T-helper 1 cell treated with Interleukin-12 subunit alpha and Interleukin-12 subunit beta and Interleukin-4 antibody, amounts not matched to agents 30 μg/mL and 1 μg/mL, for 36 hours (primary cell): ENCODE measurements at regions not wholly inside any gene's neighbourhood (a gene's known extent, or its start where the extent isn't known, plus 50 kb on each side); places are given as distances from the start of the nearest gene placed in this dataset.

Source experiments
- H3K27ac Mint-ChIP-seq: one replicate; pipeline ENCODE4 v1.8.0; 2021; ENCODE audit warnings: mild to moderate bottlenecking, mixed read lengths
- H3K27me3 Mint-ChIP-seq: one replicate; pipeline ENCODE4 v1.8.0; 2021; ENCODE audit warnings: low read depth, mixed read lengths
- H3K36me3 Mint-ChIP-seq: one replicate; pipeline ENCODE4 v1.8.0; 2021; ENCODE audit warnings: low read depth, mixed read lengths
- H3K4me1 Mint-ChIP-seq: one replicate; pipeline ENCODE4 v1.8.0; 2021; ENCODE audit warnings: low read depth, mixed read lengths
- H3K4me3 Mint-ChIP-seq: one replicate; pipeline ENCODE4 v1.8.0; 2021; ENCODE audit warnings: mild to moderate bottlenecking, moderate library complexity, mixed read lengths
- H3K9me3 Mint-ChIP-seq: one replicate; pipeline ENCODE4 v1.8.0; 2021; ENCODE audit warnings: mixed read lengths

DNA sequence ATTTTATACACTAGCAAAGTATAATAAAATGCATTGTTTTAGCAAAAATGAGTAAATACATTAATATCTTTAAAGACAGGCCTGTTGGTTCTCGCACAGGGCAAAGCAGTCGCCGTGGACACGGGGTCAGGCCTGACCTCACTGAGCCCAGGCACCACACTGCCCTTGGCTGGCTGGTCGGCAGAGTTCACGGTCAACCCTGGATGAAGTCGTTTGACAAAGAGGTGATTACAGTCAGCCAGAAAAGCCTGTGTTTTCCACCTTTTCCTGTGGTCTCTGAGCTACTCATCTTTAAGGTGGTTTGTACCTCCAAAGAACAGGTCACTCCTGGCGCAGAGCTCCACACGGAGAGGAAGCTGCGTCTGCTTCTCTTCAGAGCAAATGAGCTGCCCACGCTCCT is 191.5 kb downstream of the DLL1 start:
- H3K4me3 Mint-ChIP-seq = no peak overlapping the region

DNA sequence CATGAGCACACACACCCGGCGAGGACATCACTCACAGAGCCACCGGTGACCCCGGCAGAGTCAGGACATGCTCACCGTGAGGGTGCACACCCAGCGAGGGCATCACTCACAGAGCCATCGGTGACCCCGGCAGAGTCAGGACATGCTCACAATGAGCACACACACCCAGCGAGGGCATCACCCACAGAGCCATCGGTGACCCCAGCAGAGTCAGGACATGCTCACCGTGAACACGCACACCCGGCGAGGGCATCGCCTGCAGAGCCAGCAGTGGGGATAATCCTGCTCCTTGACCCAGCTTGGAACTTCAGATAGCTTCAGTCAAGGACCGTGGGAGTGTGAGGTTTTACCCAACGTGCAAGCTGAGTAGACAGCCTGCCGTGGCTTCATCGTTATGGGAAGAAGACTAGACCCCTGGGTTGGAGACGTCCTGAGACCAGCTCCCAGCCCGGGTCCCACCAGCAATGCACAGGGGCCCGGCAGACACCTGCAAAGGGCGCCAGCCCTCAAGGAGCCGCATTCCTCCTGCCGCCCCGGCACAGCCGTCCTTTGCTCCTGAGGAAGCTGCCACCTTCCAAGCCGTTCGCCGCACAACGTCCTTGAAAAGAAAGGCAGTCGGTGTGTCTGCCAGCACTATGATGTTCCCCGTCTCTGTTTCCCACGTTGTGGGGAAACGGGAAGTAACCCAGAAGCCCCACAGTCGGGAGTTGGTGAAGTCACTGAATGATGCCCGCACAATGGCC is 192.3 kb downstream of the DLL1 start:
- H3K4me1 Mint-ChIP-seq = no peaks in the 10 kb centered on the region
- H3K27me3 Mint-ChIP-seq = peaks cover 10% of the 10 kb centered on the region
- H3K36me3 Mint-ChIP-seq = no peaks in the 10 kb centered on the region
- H3K9me3 Mint-ChIP-seq = peaks cover 16% of the 10 kb centered on the region
- no peak overlapping the region for H3K27ac Mint-ChIP-seq
- H3K4me3 Mint-ChIP-seq = no peak overlapping the region

More for the DNA sequence above, 191.5 kb downstream of the DLL1 start:
- Mint-ChIP-seq H3K9me3 (peaks cover 16% of the 10 kb centered on the region), H3K36me3 (no peaks in the 10 kb centered on the region), H3K27me3 (peaks cover 10% of the 10 kb centered on the region), H3K4me1 (no peaks in the 10 kb centered on the region), H3K27ac (no peak overlapping the region)

DNA sequence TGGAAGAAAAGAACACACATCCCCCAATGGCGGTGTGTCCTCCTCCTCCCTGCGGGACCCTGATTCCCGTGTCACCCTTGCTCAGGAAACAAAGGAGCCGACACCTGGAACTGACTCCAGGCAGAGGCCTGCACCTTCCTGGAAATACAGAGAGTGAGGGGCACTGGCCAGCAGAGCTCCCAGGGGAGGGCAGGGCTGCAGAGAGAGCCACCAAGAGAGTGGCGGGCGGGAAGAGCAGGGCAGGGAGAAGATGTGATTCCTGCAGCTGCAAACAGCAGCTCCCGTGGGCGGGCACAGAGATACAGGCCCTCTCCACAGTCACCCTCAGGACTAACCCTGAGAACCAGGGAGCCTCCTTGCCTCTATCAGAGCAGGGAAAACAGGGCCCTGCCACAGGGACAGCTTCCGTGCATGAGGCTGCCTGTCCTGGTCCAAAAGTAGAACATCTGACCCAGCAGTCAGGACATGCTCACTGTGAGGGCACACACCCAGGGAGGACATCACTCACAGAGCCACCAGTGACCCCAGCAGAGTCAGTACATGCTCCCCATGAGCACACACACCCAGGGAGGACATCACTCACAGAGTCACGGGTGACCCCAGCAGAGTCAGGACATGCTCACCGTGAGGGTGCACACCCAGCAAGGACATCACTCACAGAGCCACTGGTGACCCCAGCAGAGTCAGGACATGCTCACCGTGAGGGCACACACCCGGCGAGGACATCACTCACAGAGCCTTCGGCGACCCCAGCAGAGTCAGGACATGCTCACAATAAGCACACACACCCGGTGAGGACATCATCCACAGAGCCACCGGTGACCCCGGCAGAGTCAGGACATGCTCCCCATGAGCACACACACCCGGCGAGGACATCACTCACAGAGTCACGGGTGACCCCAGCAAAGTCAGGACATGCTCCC is 193.1 kb downstream of the DLL1 start:
- Mint-ChIP-seq H3K4me3 (no peak overlapping the region), H3K27ac (peak overlapping the region; percentile 19), H3K9me3 (peaks cover 16% of the 10 kb centered on the region), H3K4me1 (no peaks in the 10 kb centered on the region), H3K27me3 (peaks cover 10% of the 10 kb centered on the region), H3K36me3 (no peaks in the 10 kb centered on the region)

DNA sequence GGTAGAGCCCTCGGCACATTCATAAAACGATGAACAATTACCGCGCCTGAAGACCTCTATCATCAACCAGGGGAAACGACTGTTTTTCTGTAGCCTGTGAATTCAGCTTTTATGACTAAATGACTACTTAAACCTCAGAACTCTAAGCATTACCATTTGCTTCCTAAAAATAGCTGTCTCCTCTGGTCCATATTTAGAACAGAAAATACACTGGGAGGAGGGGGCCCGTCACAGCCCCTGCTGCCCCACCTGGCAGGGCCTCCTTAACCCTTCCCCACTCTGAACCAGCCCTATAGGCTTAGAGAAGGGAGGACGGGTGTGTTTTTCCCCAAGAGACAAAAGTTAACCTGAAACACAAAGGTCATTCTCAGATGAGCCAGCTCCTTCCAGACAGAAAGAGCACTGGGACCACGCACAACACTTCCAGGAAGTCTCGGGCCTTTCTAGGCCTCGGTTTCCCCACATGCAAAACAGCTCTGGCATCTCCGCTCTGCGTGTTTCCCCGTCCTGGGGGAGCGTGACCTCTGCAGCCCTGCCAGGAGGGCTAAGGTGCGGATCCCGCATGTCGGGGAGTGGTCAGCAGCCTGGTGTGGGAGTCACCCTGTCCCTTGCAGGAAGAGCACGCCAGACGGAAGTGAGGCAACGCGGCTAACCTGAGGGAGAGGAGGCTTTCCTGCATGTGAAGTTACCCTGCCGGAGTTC is 193.9 kb downstream of the DLL1 start:
- Mint-ChIP-seq H3K4me1 (no peaks in the 10 kb centered on the region), H3K9me3 (peaks cover 16% of the 10 kb centered on the region), H3K4me3 (no peak overlapping the region), H3K36me3 (no peaks in the 10 kb centered on the region), H3K27ac (no peak overlapping the region), H3K27me3 (peaks cover 10% of the 10 kb centered on the region)

DNA sequence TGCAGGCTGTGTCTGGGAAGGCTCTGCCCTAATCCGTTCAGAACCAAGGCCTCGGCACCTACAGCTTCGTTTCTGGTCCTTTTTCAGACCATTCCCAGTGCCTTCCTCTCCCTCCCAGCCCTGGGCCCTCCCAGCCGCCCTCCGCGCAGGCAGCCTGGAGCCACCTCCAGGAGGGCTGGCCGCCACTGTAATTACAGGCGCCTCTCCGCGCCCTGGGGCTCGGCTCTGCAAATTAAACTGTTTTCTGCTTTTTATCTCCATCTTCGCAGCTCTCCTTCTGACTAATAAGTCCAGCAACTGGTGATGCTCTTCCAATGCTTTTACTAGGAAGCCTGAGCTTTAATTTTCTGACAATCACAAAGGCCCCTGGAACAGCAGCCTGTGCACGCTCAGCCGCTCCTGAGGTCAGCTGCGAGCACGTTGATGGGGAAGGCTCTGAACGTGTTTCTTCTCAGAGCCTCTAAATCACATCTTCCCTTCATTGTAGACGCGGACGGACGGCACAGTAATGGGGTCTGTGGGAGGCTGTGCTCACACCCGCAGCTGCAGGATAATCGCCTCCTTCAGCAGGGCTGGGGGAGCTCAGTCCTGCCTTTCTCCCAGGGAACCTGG is 194.6 kb downstream of the DLL1 start:
- H3K4me1 Mint-ChIP-seq = no peaks in the 10 kb centered on the region
- peaks cover 16% of the 10 kb centered on the region for H3K9me3 Mint-ChIP-seq
- peaks cover 10% of the 10 kb centered on the region for H3K27me3 Mint-ChIP-seq
- H3K4me3 Mint-ChIP-seq = no peak overlapping the region
- no peak overlapping the region for H3K27ac Mint-ChIP-seq
- no peaks in the 10 kb centered on the region for H3K36me3 Mint-ChIP-seq

DNA sequence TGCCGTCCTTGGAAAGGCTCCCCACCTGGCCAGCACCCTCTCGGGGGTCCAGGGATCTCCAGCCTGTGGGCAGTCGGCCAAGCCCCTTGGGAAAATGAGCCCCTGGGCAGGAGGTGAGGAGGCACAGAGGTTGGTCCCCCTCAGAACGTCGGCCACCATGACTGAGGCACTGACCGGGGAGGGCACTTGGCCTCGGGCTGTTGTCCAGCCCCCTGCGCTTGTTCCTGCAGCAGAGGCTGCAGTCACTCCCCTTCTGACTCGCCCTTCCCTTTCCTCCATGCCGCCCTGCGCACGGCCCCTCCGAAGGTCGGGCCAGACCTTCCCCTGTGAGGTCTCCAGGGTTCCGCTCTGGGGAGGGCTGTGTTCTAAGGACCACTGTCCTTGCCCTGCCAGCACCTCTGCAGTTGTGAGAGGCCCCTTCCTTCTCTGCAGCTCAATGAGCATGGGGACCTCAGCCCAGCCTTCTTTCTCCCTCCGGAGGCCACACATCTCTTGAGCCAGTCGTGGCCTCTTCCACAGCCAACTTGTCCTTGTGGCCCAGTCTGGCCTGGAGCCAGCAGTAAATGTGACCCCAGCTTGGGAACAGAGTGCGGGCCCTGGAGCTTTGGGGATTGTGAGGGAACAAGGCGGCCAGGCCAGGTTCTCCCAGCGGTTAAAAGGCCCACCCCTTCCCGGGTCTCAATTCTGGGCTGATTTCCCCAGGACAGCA is 195.5 kb downstream of the DLL1 start:
- Mint-ChIP-seq H3K9me3 (peaks cover 7% of the 10 kb centered on the region), H3K4me3 (no peak overlapping the region), H3K4me1 (peaks cover 4% of the 10 kb centered on the region), H3K27ac (no peak overlapping the region), H3K36me3 (no peaks in the 10 kb centered on the region), H3K27me3 (peaks cover 10% of the 10 kb centered on the region)

DNA sequence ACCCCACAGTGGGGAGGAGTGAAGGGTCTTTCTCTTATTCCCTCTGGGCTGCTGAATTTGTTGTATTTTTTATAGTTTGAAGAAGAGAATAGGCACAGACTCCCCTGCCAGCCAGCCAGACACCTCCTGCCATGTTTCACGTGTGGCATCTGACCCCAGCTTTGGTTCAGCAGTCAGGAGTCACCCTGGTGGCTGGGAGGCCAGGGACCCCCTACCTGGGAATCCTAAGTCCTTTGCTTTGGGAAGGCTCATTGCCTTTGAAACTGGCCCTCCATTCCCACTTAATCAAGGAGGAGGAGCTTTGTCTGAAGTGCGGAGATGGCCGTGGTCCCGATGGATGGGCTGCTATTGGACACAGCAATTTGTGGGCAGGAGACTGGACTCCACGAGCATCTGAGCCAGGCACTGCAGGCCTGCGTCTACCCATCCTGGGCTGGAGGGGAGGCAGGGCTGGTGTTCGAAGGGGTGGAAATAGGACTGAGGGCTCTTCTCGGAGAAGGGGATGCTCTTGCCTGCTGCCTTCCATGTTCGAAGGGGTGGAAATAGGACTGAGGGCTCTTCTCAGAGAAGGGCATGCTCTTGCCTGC is 196.1 kb downstream of the DLL1 start:
- Mint-ChIP-seq H3K4me3 (no peak overlapping the region), H3K27me3 (peaks cover 7% of the 10 kb centered on the region), H3K36me3 (no peaks in the 10 kb centered on the region), H3K4me1 (peaks cover 10% of the 10 kb centered on the region), H3K27ac (no peak overlapping the region), H3K9me3 (peaks cover 2% of the 10 kb centered on the region)

DNA sequence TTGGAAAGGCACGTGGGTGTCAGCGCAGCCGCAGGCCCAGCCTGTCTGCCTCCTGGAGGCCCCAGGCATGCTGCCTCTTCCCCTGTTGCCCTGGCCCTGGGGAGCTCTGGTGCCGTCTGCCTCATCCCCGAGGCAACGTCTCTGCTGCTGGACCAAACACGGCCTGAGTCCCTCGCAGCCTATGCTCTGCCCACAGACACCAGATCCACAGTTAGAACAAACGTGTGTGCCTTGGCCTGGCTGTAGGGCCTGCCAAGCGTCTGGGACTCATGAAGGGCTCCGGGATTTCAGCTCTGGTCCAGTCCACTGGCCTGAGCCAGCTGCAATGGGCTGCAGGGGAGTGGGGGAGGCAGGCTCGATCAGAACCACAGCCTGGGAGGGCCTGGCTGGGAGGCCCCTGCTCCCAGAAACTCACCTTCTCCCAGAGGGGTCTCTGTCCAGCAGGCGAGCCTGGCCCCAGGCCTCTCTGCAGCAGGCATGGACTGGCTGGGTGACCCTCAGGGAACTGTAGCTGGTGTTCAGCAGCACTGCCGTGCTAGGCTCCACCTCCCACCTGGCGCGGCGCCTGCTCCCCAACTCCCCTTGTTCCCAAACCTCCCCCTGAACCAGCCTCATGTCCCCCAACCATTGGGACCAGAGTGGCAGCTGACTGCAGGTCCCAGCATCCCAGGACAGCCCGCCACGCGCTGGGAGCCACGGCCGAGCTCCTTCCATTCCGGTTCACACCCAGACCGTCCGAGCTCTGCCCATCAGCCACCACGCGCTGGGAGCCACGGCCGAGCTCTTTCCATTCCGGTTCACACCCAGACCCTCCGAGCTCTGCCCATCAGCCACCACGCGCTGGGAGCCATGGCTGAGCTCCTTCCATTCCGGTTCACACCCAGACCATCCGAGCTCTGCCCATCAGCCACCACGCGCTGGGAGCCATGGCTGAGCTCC is 197.0 kb downstream of the DLL1 start:
- H3K9me3 Mint-ChIP-seq = no peaks in the 10 kb centered on the region
- H3K27me3 Mint-ChIP-seq = peaks cover 4% of the 10 kb centered on the region
- H3K36me3 Mint-ChIP-seq = no peaks in the 10 kb centered on the region
- no peak overlapping the region for H3K27ac Mint-ChIP-seq
- peaks cover 18% of the 10 kb centered on the region for H3K4me1 Mint-ChIP-seq
- H3K4me3 Mint-ChIP-seq = no peak overlapping the region

DNA sequence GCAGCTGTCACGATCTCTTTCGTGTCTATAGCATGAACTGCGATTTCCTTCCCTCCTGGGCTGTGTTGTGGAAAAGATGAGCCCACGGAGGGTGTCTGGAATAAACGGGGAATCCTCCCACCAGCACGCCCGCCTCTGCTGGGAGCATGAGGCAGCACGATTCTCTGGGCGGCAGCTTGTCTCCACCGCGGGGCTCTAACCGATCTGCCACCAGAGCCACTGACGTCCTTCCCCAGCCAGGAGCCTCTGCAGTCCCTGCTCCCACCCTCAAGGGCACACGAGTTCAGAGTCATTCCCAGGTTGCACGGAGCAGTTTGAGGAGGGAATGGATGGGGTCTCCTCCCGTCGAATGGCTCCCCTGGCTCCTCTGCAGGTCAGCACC is 197.6 kb downstream of the DLL1 start:
- Mint-ChIP-seq H3K9me3 (no peaks in the 10 kb centered on the region), H3K4me3 (no peak overlapping the region), H3K4me1 (peaks cover 22% of the 10 kb centered on the region), H3K36me3 (no peaks in the 10 kb centered on the region), H3K27me3 (peaks cover 4% of the 10 kb centered on the region), H3K27ac (no peak overlapping the region)

DNA sequence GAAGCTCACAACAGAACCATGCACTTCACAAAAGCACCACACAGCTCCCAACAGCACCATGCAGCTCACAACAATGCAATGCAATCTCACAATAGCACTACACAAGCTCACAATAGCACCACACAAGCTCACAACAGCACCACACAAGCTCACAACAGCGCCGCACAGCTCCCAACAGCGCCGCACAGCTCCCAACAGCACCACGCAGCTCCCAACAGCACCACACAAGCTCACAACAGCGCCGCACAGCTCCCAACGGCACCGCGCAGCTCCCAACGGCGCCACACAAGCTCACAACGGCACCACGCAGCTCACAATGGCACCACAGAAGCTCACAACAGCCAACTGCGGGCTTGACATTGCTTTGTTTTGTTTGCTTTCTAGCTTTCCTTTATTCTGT is 198.1 kb downstream of the DLL1 start:
- Mint-ChIP-seq H3K27ac (no peak overlapping the region), H3K4me1 (peaks cover 25% of the 10 kb centered on the region), H3K27me3 (peaks cover 4% of the 10 kb centered on the region), H3K9me3 (no peaks in the 10 kb centered on the region), H3K4me3 (no peak overlapping the region), H3K36me3 (no peaks in the 10 kb centered on the region)

DNA sequence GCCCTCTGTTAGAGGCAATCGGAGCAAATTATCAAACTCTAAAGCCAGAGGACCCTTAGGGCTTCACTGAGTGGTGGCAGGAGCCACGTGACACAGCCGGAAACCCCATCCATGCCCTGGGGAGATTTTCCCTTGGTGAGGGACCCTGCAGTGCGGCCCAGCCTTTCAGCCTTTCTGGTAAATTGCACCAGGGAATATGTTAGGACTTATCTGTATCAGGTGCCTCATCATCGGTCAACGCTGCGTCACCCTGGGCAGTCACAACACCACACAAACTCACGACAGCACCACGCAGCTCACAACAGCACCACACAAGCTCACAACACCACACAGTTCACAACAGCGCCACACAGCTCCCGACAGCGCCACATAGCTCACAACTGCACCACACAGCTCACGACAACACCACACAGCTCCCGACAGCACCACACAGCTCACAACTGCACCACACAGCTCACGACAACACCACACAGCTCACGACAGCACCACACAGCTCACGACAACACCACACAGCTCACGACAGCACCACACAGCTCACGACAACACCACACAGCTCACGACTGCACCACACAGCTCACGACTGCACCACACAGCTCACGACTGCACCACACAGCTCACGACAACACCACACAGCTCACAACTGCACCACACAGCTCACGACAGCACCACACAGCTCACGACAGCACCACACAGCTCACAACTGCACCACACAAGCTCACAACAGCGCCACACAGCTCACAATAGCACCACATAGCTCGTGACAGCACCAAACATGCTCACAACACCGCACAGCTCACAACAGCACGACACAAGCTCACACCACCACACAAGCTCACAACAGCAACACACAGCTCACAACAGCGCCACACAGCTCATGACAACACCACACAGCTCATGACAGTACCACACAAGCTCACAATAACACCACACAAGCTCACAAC is 199.0 kb downstream of the DLL1 start:
- Mint-ChIP-seq H3K27ac (no peak overlapping the region), H3K4me3 (no peak overlapping the region), H3K9me3 (no peaks in the 10 kb centered on the region), H3K36me3 (no peaks in the 10 kb centered on the region), H3K4me1 (peaks cover 25% of the 10 kb centered on the region), H3K27me3 (peaks cover 4% of the 10 kb centered on the region)

DNA sequence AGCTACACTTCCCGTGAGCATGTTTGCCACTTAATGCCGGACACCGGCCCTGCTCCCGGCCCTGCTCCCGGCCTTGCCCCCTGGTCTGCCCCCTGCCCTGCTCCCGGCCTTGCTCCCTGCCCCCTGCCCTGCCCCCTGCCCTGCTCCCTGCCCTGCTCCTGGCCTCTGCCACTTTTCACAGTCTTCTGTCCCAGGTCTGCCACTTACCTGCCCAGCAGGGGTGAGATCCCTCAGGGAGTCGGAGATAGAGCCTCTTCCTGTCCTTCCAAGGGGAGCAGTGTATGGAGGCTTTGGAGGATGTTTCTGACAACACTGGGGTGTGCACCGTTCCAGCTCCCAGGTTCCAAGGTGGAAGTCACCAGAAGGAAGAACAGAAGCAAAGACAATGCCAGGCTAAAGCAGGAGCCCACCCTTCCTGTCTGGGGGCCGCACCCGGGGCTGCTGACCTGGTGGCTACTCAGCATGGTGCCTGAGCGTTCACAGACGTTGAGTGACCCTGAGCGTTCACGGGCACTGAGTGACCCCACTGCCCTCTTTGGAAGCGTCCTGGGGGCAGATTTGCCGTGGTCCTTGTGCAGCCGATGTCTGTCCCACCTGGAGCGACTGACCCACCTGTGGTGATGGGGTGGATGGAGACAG is 199.8 kb downstream of the DLL1 start:
- Mint-ChIP-seq H3K4me3 (no peak overlapping the region), H3K9me3 (no peaks in the 10 kb centered on the region)

More for the DNA sequence above, 199.8 kb downstream of the DLL1 start:
- peaks cover 28% of the 10 kb centered on the region for H3K4me1 Mint-ChIP-seq
- no peaks in the 10 kb centered on the region for H3K36me3 Mint-ChIP-seq
- no peaks in the 10 kb centered on the region for H3K27me3 Mint-ChIP-seq
- no peak overlapping the region for H3K27ac Mint-ChIP-seq
